Ishikawa (cell line): ENCODE measurements at regions not wholly inside any gene's neighbourhood (a gene's known extent, or its start where the extent isn't known, plus 50 kb on each side); places are given as distances from the start of the nearest gene placed in this dataset.

ENCODE experiments used
- EGR1 ChIP-seq: IDR thresholded peaks from 2 replicates; pipeline ENCODE4 v1.6.1; 2012
- EP300 ChIP-seq: IDR thresholded peaks from 2 replicates; pipeline ENCODE4 v1.6.1; 2012; ENCODE audit warnings: borderline replicate concordance
- REST ChIP-seq: IDR thresholded peaks from 2 replicates; pipeline ENCODE4 v1.6.1; 2012; ENCODE audit warnings: low read depth, mild to moderate bottlenecking
- YY1 ChIP-seq: IDR thresholded peaks from 2 replicates; pipeline ENCODE4 v1.6.1; 2012; ENCODE audit warnings: low read depth

DNA sequence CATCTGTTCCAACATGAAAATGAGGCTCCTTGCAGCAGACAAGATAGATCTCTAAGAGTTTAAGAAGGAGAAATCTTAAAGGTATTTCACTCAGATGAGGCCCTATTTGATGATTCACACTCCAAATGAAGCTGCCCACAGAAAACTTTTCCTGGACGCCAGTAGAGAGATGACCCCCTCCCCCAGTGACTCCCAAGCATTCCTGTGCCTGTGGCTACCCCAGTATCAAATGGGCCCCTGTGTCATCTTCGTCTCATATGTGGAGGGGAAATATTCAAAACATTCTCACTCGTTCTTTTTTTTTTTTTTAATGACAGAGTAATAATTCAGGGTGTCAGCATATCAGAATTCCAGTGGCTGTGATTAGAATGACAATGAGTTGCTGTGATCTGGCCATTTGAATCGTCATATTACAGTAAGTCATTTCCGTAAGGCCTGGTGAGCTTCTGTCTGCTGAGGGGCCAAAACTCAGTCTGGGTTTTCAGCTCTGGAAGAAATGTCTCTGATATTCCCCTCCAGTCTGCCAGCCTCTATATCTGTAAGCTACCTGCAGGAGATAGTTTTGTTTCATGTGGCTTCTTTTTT, 194.7 kb downstream of the URI1 start:
- no peak for TF ChIP-seq EP300
- TF ChIP-seq EGR1 = no peak
- TF ChIP-seq REST = no peak
- no peak for TF ChIP-seq YY1
